Activated CD8-positive, alpha-beta memory T cell treated with anti-CD3 and anti-CD28 coated beads, Interleukin-2, amount 50 U/mL, for 24 hours (primary cell): ENCODE measurements at regions not wholly inside any gene's neighbourhood (a gene's known extent, or its start where the extent isn't known, plus 50 kb on each side); places are given as distances from the start of the nearest gene placed in this dataset.
A peak's percentile ranks its signal among the peaks of the same experiment; 100 is the strongest.
"Not testable (repeated sequence)": the region's sequence is repeated elsewhere in the genome, so short reads cannot be mapped to it uniquely, and the experiment has no call there.

Source experiments
- DNase-seq: peaks from one replicate; pipeline ENCODE4 v3.0.0-alpha.2; 2020; ENCODE audit errors: extremely low read depth

- DNase-seq, result no peak
These were observed 75.3 kb upstream of the NFE2L3 start for GRCh38 chr7:26076691-26077090.

- DNase-seq, result peak; percentile 44
These were observed 73.3 kb upstream of the NFE2L3 start for GRCh38 chr7:26078437-26079336.

DNA sequence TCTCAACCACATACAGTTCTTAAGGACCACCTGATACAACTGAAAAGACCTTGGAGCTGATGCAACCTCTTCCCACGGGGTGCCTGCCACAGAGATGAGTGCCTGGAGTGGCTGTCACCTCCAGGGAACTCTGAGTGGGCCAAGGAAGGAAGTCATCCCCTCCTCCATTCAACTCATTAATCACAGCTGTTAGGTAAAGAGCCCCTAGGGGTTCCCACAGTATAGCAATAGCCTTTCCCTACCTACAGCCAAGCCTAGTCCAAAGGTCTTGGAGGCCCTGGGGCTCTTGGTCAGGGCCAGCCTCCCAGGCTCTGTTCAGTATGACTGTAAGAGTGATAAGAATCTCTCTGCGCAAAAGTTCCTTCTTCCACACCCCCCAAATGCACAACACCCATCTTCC, 70.4 kb upstream of the NFE2L3 start:
- DNase-seq, result no peak

DNA sequence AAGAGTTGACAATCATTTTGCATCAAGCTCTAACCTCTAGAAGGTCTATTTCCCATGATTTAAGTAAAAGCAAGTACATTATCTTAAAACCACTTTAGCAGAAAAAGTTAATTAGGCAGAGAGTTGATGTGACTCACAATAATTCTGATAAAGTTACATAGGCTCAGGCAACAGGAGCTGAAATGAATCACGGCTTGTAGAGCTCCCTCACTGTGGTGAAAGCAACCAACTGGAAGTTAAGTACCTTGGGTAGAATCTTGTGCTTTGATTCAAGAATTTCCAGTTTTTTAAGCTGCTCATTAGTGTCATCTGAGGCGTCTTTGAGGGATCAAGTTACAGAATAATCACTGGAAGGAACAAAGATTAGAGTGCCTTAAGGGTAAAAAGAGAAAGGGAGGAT, 68.9 kb upstream of the NFE2L3 start:
- no peak for DNase-seq

GRCh38 chr7:26084418-26084817, 67.6 kb upstream of the NFE2L3 start:
- no peak for DNase-seq

- no peak for DNase-seq
These were observed 66.2 kb upstream of the NFE2L3 start for GRCh38 chr7:26085771-26086170.

- no peak for DNase-seq
These were observed 64.5 kb upstream of the NFE2L3 start for GRCh38 chr7:26087321-26088091.

DNA sequence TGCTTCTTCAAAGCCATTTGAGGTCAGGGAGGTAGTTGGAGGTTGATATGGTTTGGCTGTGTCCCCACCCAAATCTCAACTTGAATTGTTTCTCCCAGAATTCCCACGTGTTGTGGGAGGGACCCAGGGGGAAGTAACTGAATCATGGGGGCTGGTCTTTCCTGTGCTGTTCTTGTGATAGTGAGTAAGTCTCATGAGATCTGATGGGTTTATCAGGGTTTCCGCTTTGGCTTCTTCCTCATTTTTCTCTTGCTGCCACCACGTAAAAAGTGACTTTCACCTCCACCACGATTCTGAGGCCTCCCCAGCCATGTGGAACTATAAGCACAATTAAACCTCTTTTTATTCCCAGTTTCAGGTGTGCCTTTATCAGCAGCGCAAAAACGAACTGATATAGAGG, 62.5 kb upstream of the NFE2L3 start:
- DNase-seq, result not testable (repeated sequence)

DNA sequence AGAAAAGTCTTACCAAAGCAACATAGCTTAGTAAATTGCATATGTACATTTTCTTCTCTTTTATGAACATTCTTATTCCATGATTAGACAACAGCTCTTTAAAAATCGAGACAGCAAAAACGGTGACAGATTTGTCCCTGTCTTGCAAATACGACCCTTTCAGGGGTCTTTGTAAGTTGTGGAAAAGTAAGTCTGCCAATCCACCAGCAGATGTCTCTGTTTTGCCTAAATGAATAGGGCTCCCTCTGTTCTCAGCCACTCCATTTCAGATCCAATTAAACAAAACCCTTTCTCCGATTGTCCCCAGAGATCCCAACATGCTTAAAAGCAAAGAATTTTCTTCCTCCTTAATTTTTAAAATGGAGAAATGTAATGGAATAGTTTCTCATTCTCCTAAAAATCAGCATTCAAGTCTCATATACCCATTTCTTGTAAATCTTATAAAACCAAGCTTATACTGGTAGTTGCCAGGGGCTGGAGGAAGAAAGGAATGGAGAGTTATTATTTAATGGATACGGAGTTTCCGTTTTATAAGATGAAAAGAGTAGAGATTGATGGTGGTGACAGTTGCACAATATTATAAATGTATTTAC, 61.0 kb upstream of the NFE2L3 start:
- DNase-seq, result no peak

- no peak for DNase-seq
These were observed 60.1 kb upstream of the NFE2L3 start for GRCh38 chr7:26091933-26092332.

GRCh38 chr7:26093023-26093422, 59.0 kb upstream of the NFE2L3 start:
- no peak for DNase-seq

DNA sequence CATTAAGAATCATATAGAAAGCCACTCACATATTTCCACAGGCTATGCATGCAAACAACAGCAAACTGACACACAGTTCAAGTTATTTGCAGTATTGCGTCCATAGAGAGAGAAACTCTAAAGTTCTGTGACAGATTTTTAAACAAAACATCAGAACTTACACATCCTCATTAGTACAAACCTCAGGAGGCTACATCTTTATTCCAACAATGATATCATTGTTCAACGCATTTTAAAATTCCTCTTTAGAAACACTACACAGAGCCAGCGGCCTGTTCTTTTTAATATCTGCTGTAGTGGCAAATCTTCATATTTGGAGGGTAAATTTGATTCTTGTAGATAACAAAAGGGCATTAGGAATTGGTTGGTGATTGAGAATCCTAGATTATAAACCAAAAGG, 55.9 kb upstream of the NFE2L3 start:
- no peak for DNase-seq

- no peak for DNase-seq
These were observed 53.9 kb upstream of the NFE2L3 start for GRCh38 chr7:26097837-26098668.

GRCh38 chr7:26099236-26099635, 52.8 kb upstream of the NFE2L3 start:
- DNase-seq, result no peak

DNA sequence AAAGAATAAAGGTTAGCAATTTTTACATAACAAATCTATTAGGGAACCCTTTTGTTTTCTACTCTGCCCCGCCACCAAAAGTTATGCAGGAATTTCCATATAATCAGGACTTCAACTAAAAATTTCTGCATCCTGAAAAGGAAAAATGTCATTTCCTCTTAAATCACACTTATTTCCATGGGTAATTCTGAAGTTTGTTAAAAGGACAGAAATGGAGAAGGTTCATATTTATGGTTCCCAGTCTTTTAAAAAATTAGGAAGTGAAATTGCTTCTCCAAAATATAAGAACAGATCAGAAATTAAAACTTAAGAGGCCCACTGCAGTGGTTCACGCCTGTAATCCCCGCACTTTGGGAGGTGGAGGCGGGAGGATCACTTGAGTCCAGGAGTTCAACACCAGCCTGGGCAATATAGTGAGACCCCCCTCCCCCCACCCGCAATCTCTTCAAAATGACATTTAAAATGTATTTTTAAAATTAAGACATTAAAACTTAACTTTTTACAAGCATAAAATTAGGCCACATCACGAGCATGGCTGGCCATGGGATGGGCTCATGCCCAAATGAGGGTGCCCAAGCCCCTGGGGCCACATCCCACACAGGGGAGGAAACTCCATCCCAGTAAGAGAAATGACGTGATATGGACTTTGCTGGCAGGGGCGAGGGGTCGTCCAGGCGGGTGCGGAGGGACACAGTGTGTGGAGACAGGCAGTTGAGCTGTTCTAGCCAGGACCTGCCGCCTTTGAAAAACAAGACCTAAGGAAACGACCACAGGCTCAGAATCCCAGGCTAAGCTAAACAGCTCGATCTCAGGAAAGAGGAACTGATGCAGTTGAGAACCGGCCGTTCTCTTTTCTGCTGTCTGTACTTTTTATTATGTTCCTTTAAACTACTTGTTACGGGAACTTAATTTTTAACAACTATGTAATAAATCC, 51.3 kb upstream of the NFE2L3 start:
- no peak for DNase-seq

GRCh38 chr7:26101361-26102151, 50.4 kb upstream of the NFE2L3 start:
- DNase-seq, result no peak

DNA sequence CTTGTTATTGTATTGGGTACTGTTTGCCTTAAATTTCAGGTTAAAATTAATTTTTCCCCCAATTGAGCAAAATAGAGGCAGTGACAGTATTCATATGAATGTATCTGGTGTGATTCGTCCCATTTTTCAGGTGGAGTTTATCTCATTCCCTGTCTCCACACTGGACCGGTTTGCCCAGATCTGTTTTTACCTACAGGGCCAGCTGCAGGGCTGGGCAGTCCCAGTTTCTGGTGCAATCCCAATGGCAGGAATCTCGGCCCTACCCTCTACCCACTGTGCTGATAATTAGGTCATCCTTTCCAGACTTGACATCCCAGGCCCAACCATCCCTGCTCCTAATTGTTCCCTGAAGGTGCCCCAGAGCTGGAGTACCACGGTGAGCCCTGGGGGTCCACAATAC, 49.8 kb upstream of the NFE2L3 start:
- no peak for DNase-seq
